K562 (cell line): ENCODE measurements at regions not wholly inside any gene's neighbourhood (a gene's known extent, or its start where the extent isn't known, plus 50 kb on each side); places are given as distances from the start of the nearest gene placed in this dataset.

Source experiments
- ATAC-seq: fragments of 200-7000 bp; cut with Tn5 transposase; 3 replicates; pipeline ENCODE4 v1.9.1; 2020; ENCODE audit warnings: moderate library complexity
- BruUV-seq: library from RNA; stranded (reverse); fragments of 400-500 nt; replicated peaks from 2 replicates; lab custom pipeline; 2021; lab: Mats Ljungman, UMichigan
- CTCF ChIA-PET: fragments of 300-600 bp; formaldehyde crosslinking; extraction: SDS; loops from one replicate; lab custom pipeline; 2021; ENCODE audit warnings: low intra/inter-chr PET ratio; lab: Yijun Ruan, JAX
- POLR2A ChIA-PET: fragments of 300-600, 350-650 bp; sonication (Branson Sonifier 250); formaldehyde crosslinking; extraction: SDS; loops from one replicate; lab custom pipeline; 2021; ENCODE audit warnings: antibody characterized with exemption, inconsistent platforms; lab: Yijun Ruan, JAX
- DNase-seq, 4 experiments: peaks; one replicate each; pipeline versions ENCODE4 v3.0.0 to v3.0.0-alpha.2; 2011 to 2018; ENCODE audit warnings: low spot score in 3 of 4, mixed read lengths in 3 of 4; ENCODE audit errors: extremely low read depth in 1 of 4
- FAIRE-seq: peaks from 2 replicates; lab custom pipeline; 2011; peaks lifted over from hg19 to GRCh38; lab: Jason Lieb, UNC
- H2AFZ ChIP-seq: 2 replicates; pipeline ENCODE4 v1.6.0; 2011; ENCODE audit warnings: low read depth, low read length, control low read depth, inconsistent platforms
- H3K27ac ChIP-seq: fragments of 200-600 bp; 3 replicates; pipeline ENCODE4 v1.8.0; 2011; ENCODE audit warnings: low read depth, mild to moderate bottlenecking, control low read depth, inconsistent platforms, low read length, moderate library complexity, mixed read lengths; ENCODE audit errors: extremely low read depth
- H3K27me3 ChIP-seq, 2 experiments: fragments of 300-600 bp in 1 of 2; 2 replicates in 1 of 2; 3 replicates in 1 of 2; pipeline versions ENCODE4 v1.6.0 to v1.8.0; 2011; ENCODE audit warnings: inconsistent platforms in 2 of 2, low read length in 2 of 2, mild to moderate bottlenecking in 1 of 2, mixed read lengths in 1 of 2, moderate library complexity in 1 of 2; ENCODE audit not compliant: control insufficient read depth in 2 of 2, insufficient read depth in 2 of 2
- H3K36me3 ChIP-seq: fragments of 300-600 bp; 3 replicates; pipeline ENCODE4 v1.8.0; 2011; ENCODE audit warnings: mild to moderate bottlenecking, low read length, inconsistent platforms; ENCODE audit not compliant: control insufficient read depth, insufficient read depth
- H3K4me1 ChIP-seq, 2 experiments: fragments of 200-600 bp in 1 of 2; replicated peaks in 1 of 2; 2 replicates in 1 of 2; 3 replicates in 1 of 2; pipeline versions ENCODE4 v1.5.1 to v1.8.0; 2011; ENCODE audit warnings: inconsistent platforms in 2 of 2, low read length in 2 of 2, mild to moderate bottlenecking in 1 of 2, mixed read lengths in 1 of 2, moderate library complexity in 1 of 2; ENCODE audit not compliant: control insufficient read depth in 2 of 2, insufficient read depth in 2 of 2
- H3K4me2 ChIP-seq: 2 replicates; pipeline ENCODE4 v1.6.1; 2011; ENCODE audit warnings: low read length, control low read depth, inconsistent platforms, mixed read lengths; ENCODE audit not compliant: insufficient read depth
- H3K4me3 ChIP-seq: fragments of 200-600 bp; sonication (generic), shearing (Covaris generic); 2 replicates; pipeline ENCODE4 v1.5.1; 2016; ENCODE audit warnings: control low read depth, inconsistent platforms
- H3K79me2 ChIP-seq: fragments of 200-600 bp; 3 replicates; pipeline ENCODE4 v1.8.0; 2011; ENCODE audit warnings: low read length, inconsistent platforms; ENCODE audit not compliant: control insufficient read depth, insufficient read depth
- H3K9ac ChIP-seq, 2 experiments: 2 replicates each; pipeline versions ENCODE4 v1.6.0 to v1.6.1; 2011; ENCODE audit warnings: low read depth in 2 of 2, low read length in 2 of 2, control low read depth in 1 of 2, inconsistent platforms in 1 of 2, mild to moderate bottlenecking in 1 of 2, mixed read lengths in 1 of 2; ENCODE audit not compliant: insufficient read depth in 1 of 2
- H3K9me1 ChIP-seq: one replicate; pipeline ENCODE4 v1.6.0; 2011; ENCODE audit warnings: inconsistent platforms, mild to moderate bottlenecking, low read length, moderate library complexity; ENCODE audit not compliant: control insufficient read depth, insufficient read depth
- H3K9me3 ChIP-seq: replicated peaks from 2 replicates; pipeline ENCODE4 v1.5.1; 2011; ENCODE audit warnings: low read depth, low read length, inconsistent platforms; ENCODE audit not compliant: control insufficient read depth, insufficient read depth
- H4K20me1 ChIP-seq: replicated peaks from 2 replicates; pipeline ENCODE4 v1.6.1; 2011; ENCODE audit warnings: low read length, inconsistent platforms, mixed read lengths; ENCODE audit not compliant: control insufficient read depth, insufficient read depth
- BCOR ChIP-seq: fragments of 450-650 bp; IDR thresholded peaks from 2 replicates; pipeline ENCODE4 v1.6.1; 2016
- DIDO1 ChIP-seq: fragments of 450-650 bp; IDR thresholded peaks from 2 replicates; pipeline ENCODE4 v1.6.1; 2016; ENCODE audit warnings: low read depth, missing biosample characterization, missing genetic modification characterization
- FOXA1 ChIP-seq: fragments of 450-650 bp; IDR thresholded peaks from 2 replicates; pipeline ENCODE4 v1.6.1; 2016; ENCODE audit warnings: mild to moderate bottlenecking, borderline replicate concordance
- HDAC6 ChIP-seq: IDR thresholded peaks from 2 replicates; pipeline ENCODE4 v1.6.1; 2012; ENCODE audit warnings: low read depth, mild to moderate bottlenecking, control low read depth, inconsistent platforms, low read length, moderate library complexity
- HEY1 ChIP-seq: fragments of 250-450 bp; sonication (Bioruptor Pico); IDR thresholded peaks from 2 replicates; pipeline ENCODE4 v1.5.0; 2020; ENCODE audit warnings: mild to moderate bottlenecking, moderate library complexity, borderline replicate concordance
- HNRNPLL ChIP-seq: fragments of 200-400 bp; formaldehyde crosslinking; IDR thresholded peaks from 2 replicates; pipeline ENCODE4 v1.6.1; 2017; ENCODE audit warnings: low read length, low read depth, mild to moderate bottlenecking; ENCODE audit not compliant: poor library complexity, severe bottlenecking
- NBN ChIP-seq: fragments of 450-650 bp; IDR thresholded peaks from 2 replicates; pipeline ENCODE4 v1.6.1; 2016; ENCODE audit warnings: low read depth, mild to moderate bottlenecking
- NR2C1 ChIP-seq, 2 experiments: fragments of 450-650 bp; IDR thresholded peaks; 2 replicates each; pipeline ENCODE4 v1.6.1; 2017; ENCODE audit warnings: mild to moderate bottlenecking in 2 of 2, antibody characterized with exemption in 1 of 2, inconsistent platforms in 1 of 2, missing compliant biosample characterization in 1 of 2, missing genetic modification characterization in 1 of 2
- PHF20 ChIP-seq: fragments of 450-650 bp; IDR thresholded peaks from 2 replicates; pipeline ENCODE4 v1.6.1; 2018; ENCODE audit not compliant: partially characterized antibody
- YY1 ChIP-seq, 3 experiments: IDR thresholded peaks; 2 replicates each; pipeline ENCODE4 v1.6.1; 2011; ENCODE audit warnings: low read length in 2 of 3, mild to moderate bottlenecking in 2 of 3, moderate library complexity in 2 of 3, borderline replicate concordance in 1 of 3, control low read depth in 1 of 3, low read depth in 1 of 3; ENCODE audit not compliant: insufficient read depth in 3 of 3, insufficient replicate concordance in 2 of 3, control insufficient read depth in 1 of 3, insufficient read length in 1 of 3; ENCODE audit errors: extremely low read depth in 1 of 3
- ZBTB1 ChIP-seq: sonication (generic); formaldehyde crosslinking; IDR thresholded peaks from 2 replicates; pipeline ENCODE4 v1.8.1; 2023; ENCODE audit warnings: missing genetic modification reagents, low read depth, mild to moderate bottlenecking, borderline replicate concordance
- ZBTB34 ChIP-seq: fragments of 250-450 bp; sonication (Bioruptor Pico); IDR thresholded peaks from 2 replicates; pipeline ENCODE4 v1.8.0; 2021; ENCODE audit warnings: mild to moderate bottlenecking, moderate library complexity
- ZKSCAN1 ChIP-seq: fragments of 150-350 bp; IDR thresholded peaks from 2 replicates; pipeline ENCODE4 v1.6.1; 2016; ENCODE audit warnings: low read depth, low read length
- ZNF639 ChIP-seq, 2 experiments: fragments of 200-800 bp in 1 of 2; sonication (Bioruptor generic) in 1 of 2; sonication (generic) in 1 of 2; formaldehyde crosslinking in 1 of 2; IDR thresholded peaks in 1 of 2; conservative IDR thresholded peaks in 1 of 2; 2 replicates each; pipeline versions ENCODE4 v1.5.0 to v1.6.1; 2016 to 2020; ENCODE audit warnings: missing compliant biosample characterization in 1 of 2, missing genetic modification characterization in 1 of 2, missing genetic modification reagents in 1 of 2
- WGBS: fragments of 100-300 bp; shearing (Covaris generic); methylation state at CpG from one replicate; pipeline ENCODE4 v1.1.6; 2016; ENCODE audit warnings: low coverage, mixed read lengths; ENCODE audit not compliant: insufficient coverage; ENCODE audit errors: missing lambda C conversion rate; 5-methylcytosine and 5-hydroxymethylcytosine counted together
- in situ Hi-C: fragments of 300-500 bp; cut with MboI; formaldehyde crosslinking; loops from 4 replicates; pipeline ENCODE4 v1.15.0; 2018; ENCODE audit warnings: inconsistent platforms, mixed read lengths
- intact Hi-C: fragments of 100-400 bp; cut with micrococcal nuclease; formaldehyde crosslinking; loops from 2 replicates; pipeline ENCODE4 v1.14.2; 2022
- TF ChIP-seq, protein P1 (sequence below): fragments of 450-650 bp; IDR thresholded peaks from 2 replicates; pipeline ENCODE4 v1.6.1; 2016; ENCODE audit warnings: borderline replicate concordance

- no peak for TF ChIP-seq ZBTB34 (CRISPR knock-in tag)
- no peak for TF ChIP-seq NBN
- no peak for TF ChIP-seq PHF20
- TF ChIP-seq ZBTB1: no peak
These were observed 310.3 kb downstream of the CDH26 start (continued) for GRCh38 chr20:60268491-60268890.

DNA sequence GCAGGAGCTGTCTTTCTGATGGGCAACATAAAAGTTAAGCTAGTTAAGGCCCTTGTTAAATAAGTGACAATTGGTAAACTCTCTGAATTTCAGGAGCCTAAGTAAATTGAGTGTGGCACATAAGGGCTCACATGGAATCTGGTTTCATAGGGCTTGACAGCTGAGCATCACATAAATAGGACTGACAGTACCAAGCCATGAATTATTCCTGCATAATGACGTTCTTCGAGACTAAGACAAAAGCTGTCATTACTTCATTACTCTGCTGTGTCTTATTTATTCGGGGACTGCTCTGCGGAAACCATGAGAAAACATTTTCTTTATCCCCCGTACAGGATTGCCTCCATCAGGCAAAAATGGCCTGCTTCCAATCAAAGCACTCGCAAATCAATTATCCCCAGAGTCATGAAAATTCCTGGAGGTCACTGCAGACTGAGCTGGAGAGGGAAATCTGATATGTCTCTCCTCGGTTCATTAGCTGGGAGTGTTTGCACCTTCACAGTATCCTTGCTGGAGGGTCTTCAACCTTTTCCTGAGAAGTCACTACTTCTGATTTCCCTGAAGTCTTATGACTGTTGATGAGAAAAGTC lies 311.4 kb downstream of the CDH26 start:
- ATAC-seq: no peak
- Histone ChIP-seq H3K27ac (no peak overlapping the region), H3K27me3 (no peaks in the 10 kb centered on the region; a peak in 1 of 5 replicates), H3K79me2 (no peaks in the 10 kb centered on the region), H2AFZ (no peak overlapping the region), H4K20me1 (no peaks in the 10 kb centered on the region), H3K4me2 (no peak overlapping the region), H3K9me1 (no peaks in the 10 kb centered on the region), H3K9me3 (no peaks in the 10 kb centered on the region), H3K4me3 (no peak overlapping the region), H3K4me1 (no peaks in the 10 kb centered on the region; a peak in 1 of 5 replicates), H3K36me3 (no peaks in the 10 kb centered on the region), H3K9ac (no peak overlapping the region)
- CTCF ChIA-PET: no interaction called here
- no TSS peak for BruUV-seq
- in situ Hi-C loops: no loop called here
- intact Hi-C loops: no loop called here
- no peak for FAIRE-seq
- no peak for DNase-seq
- POLR2A ChIA-PET: no interaction called here
- WGBS: 1% methylated on average over 7 of the region's 7 CpGs
- TF ChIP-seq BCOR (no peak), HEY1 (CRISPR knock-in tag) (no peak), HDAC6 (no peak), ZKSCAN1 (no peak), FOXA1 (no peak), YY1 (IDR thresholded peaks at IDR 0.05; ENCODE audit: borderline replicate concordance in 1 of 3, control insufficient read depth in 1 of 3, extremely low read depth in 1 of 3, insufficient read depth in 3 of 3, insufficient read length in 1 of 3, insufficient replicate concordance in 2 of 3, low read depth in 1 of 3, low read length in 2 of 3) (no peak), HNRNPLL (no peak), ZNF639 (CRISPR knock-in tag; conservative IDR thresholded peaks at IDR 0.05 in 1 of 2, IDR thresholded peaks at IDR 0.05 in 1 of 2) (no peak), NR2C1 (IDR thresholded peaks at IDR 0.05) (no peak), NR2C1 (tag; IDR thresholded peaks at IDR 0.05) (no peak), DIDO1 (tag) (no peak)
- TF ChIP-seq, protein P1, sequence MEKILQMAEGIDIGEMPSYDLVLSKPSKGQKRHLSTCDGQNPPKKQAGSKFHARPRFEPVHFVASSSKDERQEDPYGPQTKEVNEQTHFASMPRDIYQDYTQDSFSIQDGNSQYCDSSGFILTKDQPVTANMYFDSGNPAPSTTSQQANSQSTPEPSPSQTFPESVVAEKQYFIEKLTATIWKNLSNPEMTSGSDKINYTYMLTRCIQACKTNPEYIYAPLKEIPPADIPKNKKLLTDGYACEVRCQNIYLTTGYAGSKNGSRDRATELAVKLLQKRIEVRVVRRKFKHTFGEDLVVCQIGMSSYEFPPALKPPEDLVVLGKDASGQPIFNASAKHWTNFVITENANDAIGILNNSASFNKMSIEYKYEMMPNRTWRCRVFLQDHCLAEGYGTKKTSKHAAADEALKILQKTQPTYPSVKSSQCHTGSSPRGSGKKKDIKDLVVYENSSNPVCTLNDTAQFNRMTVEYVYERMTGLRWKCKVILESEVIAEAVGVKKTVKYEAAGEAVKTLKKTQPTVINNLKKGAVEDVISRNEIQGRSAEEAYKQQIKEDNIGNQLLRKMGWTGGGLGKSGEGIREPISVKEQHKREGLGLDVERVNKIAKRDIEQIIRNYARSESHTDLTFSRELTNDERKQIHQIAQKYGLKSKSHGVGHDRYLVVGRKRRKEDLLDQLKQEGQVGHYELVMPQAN: no peak
